NCI-H69 (cell line): ENCODE measurements at regions not wholly inside any gene's neighbourhood (a gene's known extent, or its start where the extent isn't known, plus 50 kb on each side); places are given as distances from the start of the nearest gene placed in this dataset.

ENCODE experiments used
- DNase-seq: peaks from one replicate; lab custom pipeline; 2025; lab: John Stamatoyannopoulos, UW

DNA sequence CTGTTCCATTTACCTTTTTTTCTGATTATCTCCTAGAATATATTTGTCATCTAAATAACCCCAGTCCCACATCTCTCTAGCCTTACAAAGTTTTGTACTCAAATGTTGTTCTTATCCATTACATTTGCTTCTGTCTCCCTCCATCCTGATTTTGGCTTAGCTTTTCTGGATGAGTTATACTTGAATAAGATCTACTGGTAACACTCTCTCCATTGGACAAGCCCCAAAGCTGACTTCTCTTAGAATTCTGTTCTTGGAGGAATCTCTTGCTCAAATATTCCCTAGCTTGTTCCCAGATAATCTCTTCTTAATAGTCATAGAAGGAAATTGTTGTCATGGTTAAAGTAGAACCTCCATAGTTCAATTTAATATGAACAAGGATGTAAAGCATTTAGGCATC is 115.5 kb upstream of the HS3ST1 start:
- no peak for DNase-seq

DNA sequence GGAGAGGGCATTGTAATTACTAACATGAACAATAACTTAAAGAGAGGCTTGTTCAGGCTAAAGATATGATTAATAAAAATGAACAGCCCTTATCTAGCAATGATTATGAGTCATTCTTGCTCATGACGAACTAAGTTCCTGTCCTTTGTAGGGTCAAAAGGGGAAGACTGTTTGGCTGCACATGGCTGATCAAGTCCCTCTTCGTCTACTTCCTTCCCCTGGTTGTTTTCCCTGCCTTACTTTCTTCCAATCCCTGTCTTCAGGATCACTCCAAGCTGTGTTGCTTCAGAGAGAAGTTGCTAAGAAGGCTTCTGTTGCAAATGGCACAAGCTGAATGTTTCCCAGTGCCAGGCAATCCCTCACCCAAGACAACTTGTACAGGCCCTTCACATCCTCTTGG is 115.0 kb upstream of the HS3ST1 start:
- no peak for DNase-seq

DNA sequence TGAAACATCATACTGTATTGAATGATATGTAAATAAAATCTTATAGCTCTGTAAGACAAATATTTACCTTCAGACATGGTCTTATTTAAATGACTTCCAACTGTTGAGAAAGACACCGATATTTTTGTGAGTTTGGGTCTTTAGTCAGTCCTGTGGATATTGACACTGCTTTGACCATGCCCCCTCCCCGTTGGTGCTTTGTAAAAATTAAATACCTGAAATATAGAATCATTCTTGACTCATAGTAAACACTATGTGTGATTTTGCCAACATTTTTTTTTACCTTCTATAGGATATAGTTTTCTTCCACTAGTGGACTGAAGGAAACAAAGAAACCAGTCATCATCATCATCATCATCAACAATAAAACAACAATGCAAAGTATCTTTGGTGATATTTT is 114.3 kb upstream of the HS3ST1 start:
- no peak for DNase-seq

DNA sequence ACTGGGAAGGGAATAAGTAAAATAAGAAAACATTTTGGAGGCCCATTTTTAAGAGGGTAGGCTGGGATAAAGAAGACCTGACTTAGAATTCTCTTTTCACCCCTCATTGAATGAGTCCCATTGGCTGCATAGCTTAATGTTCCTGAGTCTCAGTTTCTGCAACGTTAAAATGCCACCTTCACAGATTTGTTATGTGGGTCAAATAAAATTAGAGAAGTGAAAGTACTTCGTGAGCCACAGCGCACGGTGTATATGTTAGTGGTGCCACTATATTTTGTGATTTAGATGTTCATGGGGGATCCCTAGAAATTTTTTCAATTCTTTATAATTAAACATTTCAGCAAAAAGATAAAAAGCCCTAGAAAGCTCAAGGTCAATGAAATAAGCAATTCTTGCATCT is 109.2 kb upstream of the HS3ST1 start:
- DNase-seq, result no peak

DNA sequence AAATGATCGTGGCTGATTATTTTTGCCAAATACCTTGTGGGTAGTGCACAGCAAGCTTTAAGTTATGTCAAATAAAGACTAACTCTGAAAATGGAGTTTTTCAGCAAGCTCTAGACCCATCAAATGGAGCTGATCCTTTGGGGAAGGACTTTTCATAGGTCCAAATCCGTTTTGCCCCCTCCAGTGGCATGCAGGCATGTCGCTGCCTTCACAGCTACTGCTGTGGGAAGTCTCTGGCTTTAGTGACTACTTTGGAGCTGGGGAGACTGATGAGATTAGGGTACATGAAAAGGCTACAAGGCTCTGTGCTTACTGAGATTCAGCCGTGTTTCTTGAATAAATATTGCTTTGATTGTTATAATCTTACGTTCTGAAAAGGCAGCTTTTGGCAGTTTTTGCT is 106.6 kb upstream of the HS3ST1 start:
- DNase-seq, result no peak

DNA sequence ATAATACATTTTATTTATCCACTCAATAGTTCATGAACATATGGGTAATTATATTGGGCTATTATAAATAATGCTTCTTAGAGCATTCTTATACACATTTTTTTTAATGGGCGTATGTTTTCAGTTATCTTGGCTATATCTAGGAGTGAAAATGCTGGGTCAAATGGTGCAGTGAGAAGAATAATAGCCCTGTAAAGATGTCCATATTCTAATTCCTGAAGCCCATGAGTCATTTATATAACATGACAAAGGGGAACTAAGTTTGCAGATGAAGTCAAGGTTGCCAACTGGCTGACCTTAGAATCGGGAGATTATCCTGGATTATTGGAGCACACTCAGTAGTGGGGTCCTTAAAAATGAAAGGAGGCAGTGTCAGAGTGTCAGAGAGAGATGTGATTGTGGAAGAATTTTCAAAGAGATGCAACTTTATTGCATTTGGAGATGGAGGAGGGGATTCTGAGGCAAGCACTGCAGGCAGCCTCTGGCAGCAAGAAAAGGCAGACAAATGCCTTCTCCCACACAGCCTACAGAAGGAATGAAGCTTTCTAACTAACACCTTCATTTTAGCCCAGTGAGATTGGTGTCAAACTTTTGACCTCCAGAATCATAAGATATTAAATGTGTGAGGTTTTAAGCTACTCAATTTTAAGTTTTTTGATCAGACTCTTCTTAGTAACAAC is 106.1 kb upstream of the HS3ST1 start:
- no peak for DNase-seq

DNA sequence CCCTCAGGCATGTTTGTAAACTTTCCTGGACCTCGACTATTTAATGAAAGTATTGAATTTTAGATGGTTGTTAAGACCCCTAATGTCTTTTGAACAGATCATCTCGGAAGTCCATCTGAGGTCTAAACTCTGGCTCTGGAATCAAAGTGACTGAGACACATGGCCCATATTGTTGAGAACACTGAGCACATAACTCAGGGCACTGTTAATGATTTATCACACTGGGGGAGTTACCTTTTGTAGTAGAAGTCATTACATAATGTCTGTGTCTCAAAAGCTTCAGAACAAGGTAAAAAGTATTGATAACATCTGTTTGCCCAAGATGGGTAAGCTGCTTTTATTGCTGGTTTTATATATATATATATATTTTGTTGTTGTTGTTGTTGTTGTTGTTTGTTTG is 103.4 kb upstream of the HS3ST1 start:
- peak; percentile 23 for DNase-seq

DNA sequence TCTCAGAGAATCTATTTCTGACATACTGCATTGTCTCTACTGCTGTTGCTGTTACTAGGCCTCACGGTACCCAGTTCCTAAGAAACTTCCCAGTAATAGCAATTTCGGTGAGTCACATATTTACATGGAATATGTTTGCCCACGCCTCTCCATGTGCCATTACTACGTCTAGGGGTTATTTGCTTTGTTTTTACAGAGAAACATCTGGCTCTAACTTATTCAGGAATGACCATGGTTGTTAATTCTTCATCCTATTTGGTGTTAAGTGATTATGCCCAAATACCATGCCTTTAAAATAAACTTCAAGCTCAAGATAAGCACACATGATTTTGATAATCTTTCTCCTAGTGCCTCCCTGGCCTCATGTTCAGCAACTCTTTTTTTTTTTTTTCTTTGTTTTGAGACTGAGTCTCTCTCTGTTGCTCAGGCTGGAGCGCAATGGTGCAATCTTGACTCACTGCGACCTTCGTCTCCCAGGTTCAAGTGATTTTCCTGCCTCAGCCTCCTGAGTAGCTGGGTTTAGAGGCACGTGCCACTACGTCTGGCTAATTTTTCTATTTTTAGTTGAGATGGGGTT is 101.0 kb upstream of the HS3ST1 start:
- DNase-seq, result peak; percentile 92

DNA sequence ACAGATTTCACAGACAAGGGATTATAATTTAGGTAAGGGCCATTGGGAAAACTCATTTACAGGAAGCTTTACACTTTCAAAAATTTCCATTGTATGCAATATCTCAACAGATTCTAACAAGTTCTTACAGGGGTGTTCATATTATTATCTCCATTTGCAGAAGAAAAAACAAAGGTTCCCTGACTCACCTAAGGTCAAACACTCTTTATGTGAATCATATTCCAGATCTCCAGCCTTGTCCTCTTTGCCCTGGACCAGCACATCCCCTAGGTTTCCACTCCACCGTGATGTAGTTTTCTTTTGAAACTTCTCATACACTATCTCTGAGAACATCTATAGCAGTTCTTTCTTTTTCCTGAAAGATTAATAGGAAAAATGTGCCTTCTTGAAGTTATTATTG is 96.4 kb upstream of the HS3ST1 start:
- DNase-seq, result no peak

DNA sequence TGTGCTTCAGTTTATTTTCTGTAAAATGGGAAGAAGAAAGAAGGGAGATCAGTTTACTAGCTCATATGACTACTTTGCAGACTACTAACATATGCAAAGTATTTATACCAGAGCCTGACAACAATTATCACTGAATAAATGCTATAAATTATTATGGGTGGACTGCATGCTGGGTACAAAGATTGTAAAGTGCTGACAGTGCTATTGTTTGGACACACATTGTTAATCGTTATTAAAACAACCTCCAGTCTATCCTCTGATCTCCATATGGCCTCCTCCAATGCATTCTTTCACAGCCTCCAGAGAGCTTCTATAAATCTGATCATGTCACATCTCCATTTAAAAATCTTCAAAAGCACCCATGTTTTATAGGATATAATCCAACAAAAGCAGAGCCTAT is 90.1 kb upstream of the HS3ST1 start:
- no peak for DNase-seq

DNA sequence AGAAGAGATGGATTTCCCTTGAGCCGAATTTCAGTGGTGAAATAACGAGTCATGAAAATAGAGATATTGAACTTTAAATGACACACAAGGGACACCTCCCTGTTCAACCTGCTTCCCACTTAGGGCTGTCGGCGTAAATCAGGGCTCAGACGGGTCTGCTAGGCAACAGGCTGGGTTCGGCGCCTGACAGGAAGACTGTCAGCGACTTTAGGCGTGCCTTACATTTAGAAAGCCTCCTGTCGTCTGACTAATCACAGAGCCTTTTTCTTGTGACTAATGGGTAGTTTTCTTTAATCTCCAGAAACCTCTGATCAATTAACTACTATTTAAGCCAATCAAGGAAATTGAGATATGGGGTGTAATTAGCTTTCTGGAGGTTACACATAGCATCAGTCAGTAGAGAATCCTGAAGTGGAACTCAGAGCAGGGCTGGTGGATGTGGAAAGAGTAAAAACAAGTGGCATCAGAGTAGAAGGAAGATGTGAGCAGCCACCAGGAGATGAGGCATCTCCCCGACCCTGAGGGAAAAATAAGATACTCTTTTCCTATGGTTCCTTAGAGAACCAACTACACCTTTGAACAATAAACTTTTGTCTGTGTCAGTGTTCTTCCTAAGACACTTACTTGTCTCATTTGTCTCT is 86.2 kb upstream of the HS3ST1 start:
- DNase-seq, result peak; percentile 32

DNA sequence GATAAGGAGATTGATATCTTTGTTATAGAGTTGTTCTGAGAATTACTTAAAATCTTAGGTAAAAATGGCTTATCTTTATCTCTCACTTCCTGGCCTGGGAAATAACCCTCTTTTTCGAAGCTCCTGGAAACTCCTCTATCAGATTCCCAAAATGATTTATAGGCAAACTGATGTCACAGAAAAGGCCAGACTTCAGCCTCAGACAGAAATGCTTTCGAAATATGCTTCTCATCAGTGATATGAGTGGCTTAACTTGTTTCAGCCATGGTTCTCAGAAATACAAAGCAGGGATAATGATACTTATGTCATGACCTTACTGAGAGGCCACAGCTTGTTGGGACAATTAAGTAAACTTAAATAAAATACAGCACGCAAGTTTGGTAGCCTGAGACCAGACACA is 85.3 kb upstream of the HS3ST1 start:
- no peak for DNase-seq

DNA sequence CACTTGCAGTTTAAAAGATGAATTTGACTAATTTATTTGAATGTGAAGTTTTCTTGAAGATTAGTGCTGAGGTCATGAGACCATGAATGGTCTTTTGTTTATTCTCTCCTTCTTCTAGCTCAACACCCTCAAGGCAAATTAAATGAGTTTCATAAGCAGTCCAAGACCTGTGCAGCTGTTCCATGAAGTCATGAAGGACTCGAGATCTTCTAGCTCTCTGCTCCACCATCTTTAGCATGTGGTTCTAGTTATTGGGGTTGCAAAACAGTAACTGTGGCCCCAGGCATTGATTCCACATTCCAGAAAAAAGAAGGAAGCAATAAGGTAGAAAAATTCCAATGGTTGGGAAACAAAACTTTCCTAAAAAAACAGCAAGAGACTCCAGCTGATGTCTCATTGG is 84.2 kb upstream of the HS3ST1 start:
- DNase-seq, result no peak

DNA sequence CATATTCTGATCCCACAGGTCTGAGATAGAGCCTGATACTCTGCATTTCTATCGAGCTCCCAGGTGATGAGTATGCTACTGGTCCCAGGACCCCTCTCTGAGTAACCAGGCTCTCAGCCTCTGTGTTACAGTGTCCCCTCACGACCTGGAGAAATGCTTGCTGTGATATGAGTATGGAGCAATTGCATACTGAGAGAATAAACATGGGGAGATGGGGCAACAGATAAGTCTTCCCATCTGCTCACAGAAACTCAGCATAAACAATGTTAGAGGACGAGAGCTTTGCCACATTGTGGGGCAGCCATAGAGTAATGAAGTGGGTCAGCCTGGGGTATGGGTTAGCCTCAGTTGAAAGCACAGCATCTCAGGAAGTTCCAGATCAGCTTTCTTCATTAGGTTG is 82.6 kb upstream of the HS3ST1 start:
- no peak for DNase-seq

DNA sequence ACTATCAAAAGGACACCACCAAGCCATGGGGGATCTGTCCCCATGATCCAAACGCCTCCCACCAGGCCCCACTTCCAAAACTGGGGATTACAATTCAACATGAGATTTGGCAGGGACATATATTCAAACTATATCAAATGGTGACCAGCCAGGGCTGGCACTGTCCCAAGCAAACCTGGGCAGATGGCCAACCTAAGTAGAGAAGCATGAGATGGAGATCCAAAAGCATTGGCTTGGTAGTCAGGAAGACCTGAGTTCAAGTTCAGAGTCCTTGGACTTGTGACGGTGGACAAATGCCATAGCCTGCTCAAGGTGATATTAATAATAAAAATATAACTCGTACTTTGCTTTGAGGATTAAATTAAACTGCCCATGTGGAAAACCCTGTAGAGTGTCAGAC is 79.2 kb upstream of the HS3ST1 start:
- peak; percentile 2 for DNase-seq

DNA sequence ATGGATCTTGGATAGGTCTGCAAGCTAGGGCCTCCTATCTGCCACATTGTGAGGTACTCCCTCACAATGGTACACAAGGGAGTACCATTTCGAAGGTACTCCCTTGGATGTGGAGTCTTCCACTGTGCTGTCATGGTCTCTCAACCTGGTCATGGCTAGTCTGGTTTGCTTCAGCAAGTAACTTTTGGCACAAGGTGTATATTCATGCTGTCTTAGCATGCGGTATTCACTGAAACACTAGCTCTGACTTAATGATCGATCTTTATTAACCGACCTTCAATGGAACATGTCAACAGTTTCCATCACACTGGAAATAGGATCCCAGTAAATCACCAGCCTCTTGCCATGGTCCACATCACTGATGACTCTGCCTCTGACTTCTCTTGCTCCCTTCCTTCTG is 77.5 kb upstream of the HS3ST1 start:
- no peak for DNase-seq

DNA sequence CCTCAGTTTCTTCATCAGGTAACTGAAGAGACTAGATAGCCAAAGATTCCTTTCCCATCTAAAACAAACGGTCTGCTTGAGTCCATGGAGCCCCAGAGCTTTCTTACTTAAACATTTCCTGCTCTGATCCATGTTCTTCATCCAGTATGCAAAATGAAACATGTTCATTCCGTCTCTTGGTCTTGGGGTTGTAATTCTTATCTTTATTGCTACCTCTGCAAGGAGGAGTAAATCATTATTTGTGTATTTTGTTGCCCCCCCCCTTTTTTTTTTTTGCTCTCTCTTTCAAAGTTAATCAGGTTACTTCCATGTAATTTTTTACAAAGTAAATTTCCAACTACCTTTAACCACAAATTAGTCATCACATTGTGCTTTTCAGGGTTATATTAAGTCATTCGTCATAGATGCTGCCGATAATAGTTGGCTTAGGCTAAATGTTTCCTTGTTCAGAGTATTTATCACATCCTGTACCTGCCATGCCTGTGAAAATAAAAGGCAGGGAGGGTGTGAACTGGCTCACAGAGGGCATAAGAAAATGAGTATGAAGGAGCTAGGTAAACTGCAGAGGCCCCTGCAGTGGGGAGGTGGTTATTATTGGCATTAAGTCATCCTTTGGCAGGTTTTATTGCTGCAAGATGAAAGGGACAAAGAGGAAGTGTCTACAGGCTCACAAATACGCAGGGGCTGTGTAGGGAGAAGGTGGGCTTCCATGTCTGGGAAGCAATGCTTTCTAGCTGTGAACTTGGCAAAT is 76.7 kb upstream of the HS3ST1 start:
- peak; percentile 89 for DNase-seq

DNA sequence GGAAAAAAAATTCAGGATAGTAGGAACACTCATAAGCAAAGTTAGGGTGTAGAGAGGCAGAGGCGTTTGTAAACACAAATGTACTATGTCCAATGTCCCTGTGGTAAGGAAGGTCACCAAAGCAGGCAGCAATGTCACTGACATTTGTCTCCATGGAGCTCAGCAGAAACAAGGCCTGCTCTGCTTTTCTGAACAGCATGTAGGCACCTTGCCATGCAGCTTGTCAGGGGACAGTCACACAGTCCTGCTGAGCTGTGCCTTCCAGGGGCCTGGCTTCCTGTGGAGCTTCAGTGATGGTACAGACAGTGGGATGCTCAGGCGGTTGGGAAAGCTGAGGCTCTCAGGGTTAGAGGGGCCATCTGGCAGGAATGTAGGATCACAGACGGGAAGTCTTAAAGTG is 74.5 kb upstream of the HS3ST1 start:
- peak; percentile 78 for DNase-seq

DNA sequence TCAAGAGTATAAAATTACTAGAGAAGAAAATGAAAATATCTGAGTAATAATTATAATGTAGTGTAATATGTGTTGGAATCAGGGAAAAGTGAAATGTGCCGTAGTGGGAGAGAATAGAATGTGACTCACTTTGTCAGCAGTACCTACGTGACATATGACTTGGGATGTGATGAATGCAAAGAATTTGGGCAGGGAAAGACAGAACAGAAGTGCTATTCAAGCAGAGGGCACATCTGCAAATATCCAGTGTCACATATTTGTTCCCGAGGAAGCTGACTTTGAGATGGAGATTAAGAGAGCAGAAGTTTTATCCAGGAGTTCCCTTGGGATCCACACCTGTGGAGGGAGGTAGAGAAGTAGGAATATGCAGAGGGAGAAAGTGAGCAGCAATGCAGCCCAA is 69.3 kb upstream of the HS3ST1 start:
- no peak for DNase-seq

DNA sequence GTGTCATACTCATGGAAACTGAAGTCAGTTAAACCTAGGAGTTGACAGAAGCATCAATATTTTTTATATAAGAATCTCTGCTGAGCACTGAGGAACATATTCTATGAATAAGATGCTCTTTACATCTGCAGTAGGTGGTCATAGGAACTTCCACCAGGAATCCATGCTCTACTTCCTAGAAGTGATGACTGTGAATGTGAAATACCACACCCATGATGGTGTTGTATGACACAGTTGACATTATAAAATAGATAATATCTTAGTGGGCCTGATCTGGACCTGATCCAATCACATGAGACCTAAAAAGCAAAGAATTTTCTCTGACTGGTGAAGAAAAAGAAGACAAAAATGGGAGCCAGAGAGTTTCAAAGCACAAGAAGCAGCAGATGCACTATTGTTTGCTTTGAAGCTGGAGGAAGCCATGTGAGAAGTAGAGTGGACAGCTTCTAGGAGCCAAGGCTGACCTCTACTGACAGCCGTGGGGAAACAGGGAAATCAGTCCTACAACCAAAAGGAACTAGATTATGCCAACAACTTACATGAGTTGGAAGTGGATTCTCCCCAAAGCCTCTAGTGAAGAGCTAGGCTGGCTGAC is 68.6 kb upstream of the HS3ST1 start:
- peak; percentile 22 for DNase-seq

DNA sequence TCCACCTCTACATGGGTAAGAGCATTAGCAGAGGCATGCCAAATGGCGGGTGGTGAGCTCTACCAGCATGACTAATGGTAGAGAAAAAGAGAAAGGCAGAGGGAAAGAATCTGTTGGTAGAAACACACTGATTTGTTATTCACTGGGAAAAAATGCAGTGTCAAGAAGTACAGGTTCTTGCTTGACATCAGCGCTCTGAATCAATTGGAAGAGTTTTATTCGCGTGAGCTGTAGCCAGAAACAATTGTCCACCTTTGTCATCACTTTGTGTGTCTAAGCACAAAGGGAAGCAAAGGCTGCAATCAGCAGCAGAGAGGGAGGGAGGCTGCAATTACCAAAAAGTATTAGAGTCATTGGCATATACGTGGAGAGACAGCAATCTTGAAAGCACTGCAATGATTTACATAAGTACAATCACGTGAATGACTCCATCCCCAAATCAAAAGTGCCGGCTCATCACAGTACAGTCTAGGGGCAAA is 67.7 kb upstream of the HS3ST1 start:
- DNase-seq, result peak; percentile 47

DNA sequence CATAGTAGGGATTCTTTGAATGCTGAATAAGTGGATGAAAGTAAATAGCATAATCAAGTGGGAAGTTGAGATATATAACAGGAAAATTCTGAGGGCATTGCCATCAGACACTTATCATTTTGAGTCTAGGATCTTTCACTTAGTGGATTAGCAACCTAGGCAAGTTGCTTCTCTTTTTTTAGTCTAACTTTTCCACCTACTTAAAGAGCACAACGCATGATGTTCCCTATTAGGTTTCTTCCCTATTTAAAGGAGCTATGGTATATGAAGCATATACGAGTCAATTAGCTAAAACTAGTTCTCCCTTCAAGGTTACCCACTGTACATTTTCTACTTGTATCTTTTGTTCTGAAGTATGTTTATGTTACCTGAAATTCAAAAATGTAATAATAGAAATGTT is 67.1 kb upstream of the HS3ST1 start:
- no peak for DNase-seq

DNA sequence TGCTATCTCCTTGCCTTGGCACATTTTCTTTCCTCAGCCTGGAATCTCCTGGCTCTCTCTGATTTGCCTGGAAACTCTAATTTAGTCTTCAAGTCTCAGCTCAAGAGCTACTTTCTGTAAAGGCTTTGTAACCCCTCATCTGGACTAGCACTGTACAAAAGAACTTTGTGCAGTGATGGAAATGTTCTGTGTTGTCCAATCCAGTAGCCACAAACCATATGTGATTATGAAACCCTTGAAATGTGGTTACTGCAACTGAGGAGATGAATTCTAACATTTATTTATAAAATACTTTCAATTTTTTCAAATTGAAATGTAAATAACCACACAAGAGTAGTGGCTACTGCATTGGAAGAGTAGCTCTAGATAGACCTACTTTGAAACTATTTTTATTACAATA is 66.6 kb upstream of the HS3ST1 start:
- no peak for DNase-seq
